Endothelial cell (in vitro differentiated cells): ENCODE measurements at regions not wholly inside any gene's neighbourhood (a gene's known extent, or its start where the extent isn't known, plus 50 kb on each side); places are given as distances from the start of the nearest gene placed in this dataset.

Source experiments
- DNase-seq: peaks from one replicate; pipeline ENCODE4 v3.0.0; 2021; ENCODE audit warnings: low spot score
- H3K27ac Mint-ChIP-seq: one replicate; pipeline ENCODE4 v1.8.0; 2021; ENCODE audit warnings: mixed read lengths, inconsistent platforms; ENCODE audit not compliant: unreplicated experiment
- H3K27me3 Mint-ChIP-seq: one replicate; pipeline ENCODE4 v1.8.0; 2021; ENCODE audit warnings: mild to moderate bottlenecking, moderate library complexity, mixed read lengths, inconsistent platforms; ENCODE audit not compliant: unreplicated experiment
- H3K36me3 Mint-ChIP-seq: one replicate; pipeline ENCODE4 v1.8.0; 2021; ENCODE audit warnings: mild to moderate bottlenecking, low read depth, mixed read lengths, inconsistent platforms; ENCODE audit not compliant: unreplicated experiment
- H3K4me1 Mint-ChIP-seq: one replicate; pipeline ENCODE4 v1.8.0; 2021; ENCODE audit warnings: mild to moderate bottlenecking, mixed read lengths, inconsistent platforms; ENCODE audit not compliant: unreplicated experiment
- H3K4me3 Mint-ChIP-seq: one replicate; pipeline ENCODE4 v1.8.0; 2021; ENCODE audit warnings: mild to moderate bottlenecking, mixed read lengths, inconsistent platforms; ENCODE audit not compliant: unreplicated experiment
- H3K9me3 Mint-ChIP-seq: one replicate; pipeline ENCODE4 v1.8.0; 2021; ENCODE audit warnings: mixed read lengths, inconsistent platforms; ENCODE audit not compliant: unreplicated experiment
- CTCF ChIP-seq: fragments of 200-600 bp; sonication (generic); IDR thresholded peaks from one replicate; pipeline ENCODE4 v1.5.0; 2021; ENCODE audit warnings: antibody characterized with exemption; ENCODE audit not compliant: unreplicated experiment

GRCh38 chr16:27695161-27695560 is 145.2 kb downstream of the KATNIP start:
- TF ChIP-seq CTCF, result no peak
- H3K4me1 Mint-ChIP-seq, result no peaks in the 10 kb centered on the region
- no peak overlapping the region for H3K4me3 Mint-ChIP-seq
- DNase-seq, result no peak
- peaks cover 6% of the 10 kb centered on the region for H3K36me3 Mint-ChIP-seq
- no peak overlapping the region for H3K27ac Mint-ChIP-seq
- no peaks in the 10 kb centered on the region for H3K9me3 Mint-ChIP-seq
- peaks cover 3% of the 10 kb centered on the region for H3K27me3 Mint-ChIP-seq

- peaks cover 8% of the 10 kb centered on the region for H3K36me3 Mint-ChIP-seq
- DNase-seq, result peak; percentile 69
- peak; percentile 30 for TF ChIP-seq CTCF
- H3K4me3 Mint-ChIP-seq, result no peak overlapping the region
- peaks cover 4% of the 10 kb centered on the region for H3K4me1 Mint-ChIP-seq
- peaks cover 3% of the 10 kb centered on the region for H3K27me3 Mint-ChIP-seq
- no peaks in the 10 kb centered on the region for H3K9me3 Mint-ChIP-seq
- H3K27ac Mint-ChIP-seq, result no peak overlapping the region
Measured at GRCh38 chr16:27698266-27698665, 148.3 kb downstream of the KATNIP start.

GRCh38 chr16:27698746-27699145 is 148.8 kb downstream of the KATNIP start:
- Mint-ChIP-seq H3K36me3 (peaks cover 8% of the 10 kb centered on the region), H3K27me3 (peaks cover 3% of the 10 kb centered on the region), H3K4me3 (no peak overlapping the region), H3K9me3 (no peaks in the 10 kb centered on the region), H3K27ac (no peak overlapping the region), H3K4me1 (peaks cover 9% of the 10 kb centered on the region)
- TF ChIP-seq CTCF, result no peak
- no peak for DNase-seq

- H3K27me3 Mint-ChIP-seq, result peaks cover 5% of the 10 kb centered on the region
- no peak overlapping the region for H3K27ac Mint-ChIP-seq
- TF ChIP-seq CTCF, result no peak
- no peaks in the 10 kb centered on the region for H3K9me3 Mint-ChIP-seq
- peaks cover 12% of the 10 kb centered on the region for H3K4me1 Mint-ChIP-seq
- H3K4me3 Mint-ChIP-seq, result no peak overlapping the region
- DNase-seq, result no peak
- H3K36me3 Mint-ChIP-seq, result peaks cover 8% of the 10 kb centered on the region
Measured at GRCh38 chr16:27699540-27699939, 149.6 kb downstream of the KATNIP start.

GRCh38 chr16:27700304-27700995 is 150.5 kb downstream of the KATNIP start:
- Mint-ChIP-seq H3K9me3 (no peaks in the 10 kb centered on the region), H3K36me3 (peaks cover 8% of the 10 kb centered on the region), H3K27me3 (peaks cover 5% of the 10 kb centered on the region), H3K4me1 (peaks cover 12% of the 10 kb centered on the region), H3K4me3 (no peak overlapping the region), H3K27ac (no peak overlapping the region)
- DNase-seq, result no peak
- TF ChIP-seq CTCF, result no peak
